ENCODE measurements at regions not wholly inside any gene's neighbourhood (a gene's known extent, or its start where the extent isn't known, plus 50 kb on each side); places are given as distances from the start of the nearest gene placed in this dataset.
A peak's percentile ranks its signal among the peaks of the same experiment; 100 is the strongest.
"Not testable (repeated sequence)": the region's sequence is repeated elsewhere in the genome, so short reads cannot be mapped to it uniquely, and the experiment has no call there.

DNA sequence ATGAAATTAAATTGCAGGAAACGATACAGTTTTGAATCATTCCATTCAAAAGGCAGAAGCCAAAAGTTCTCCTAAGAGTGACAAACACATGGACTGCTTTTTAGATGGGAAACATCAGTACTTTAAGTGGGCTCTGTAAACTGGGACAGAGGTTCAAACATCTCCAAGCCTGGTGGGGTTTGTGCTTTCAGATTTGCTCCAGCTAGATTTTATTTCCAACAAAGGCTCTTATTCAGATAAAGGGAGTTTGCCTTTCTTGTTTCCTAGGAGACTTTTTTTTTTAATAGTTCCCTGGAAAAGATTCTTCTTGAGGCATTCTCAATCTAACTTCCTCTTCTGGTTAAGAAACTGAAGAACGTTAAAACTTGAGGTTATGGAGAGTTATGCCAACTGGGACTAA lies 277.6 kb downstream of the TMEM38B start:
- DNase-seq (ENCODE audit: insufficient read length, low spot score) (no peak), FAIRE-seq (no peak)

DNA sequence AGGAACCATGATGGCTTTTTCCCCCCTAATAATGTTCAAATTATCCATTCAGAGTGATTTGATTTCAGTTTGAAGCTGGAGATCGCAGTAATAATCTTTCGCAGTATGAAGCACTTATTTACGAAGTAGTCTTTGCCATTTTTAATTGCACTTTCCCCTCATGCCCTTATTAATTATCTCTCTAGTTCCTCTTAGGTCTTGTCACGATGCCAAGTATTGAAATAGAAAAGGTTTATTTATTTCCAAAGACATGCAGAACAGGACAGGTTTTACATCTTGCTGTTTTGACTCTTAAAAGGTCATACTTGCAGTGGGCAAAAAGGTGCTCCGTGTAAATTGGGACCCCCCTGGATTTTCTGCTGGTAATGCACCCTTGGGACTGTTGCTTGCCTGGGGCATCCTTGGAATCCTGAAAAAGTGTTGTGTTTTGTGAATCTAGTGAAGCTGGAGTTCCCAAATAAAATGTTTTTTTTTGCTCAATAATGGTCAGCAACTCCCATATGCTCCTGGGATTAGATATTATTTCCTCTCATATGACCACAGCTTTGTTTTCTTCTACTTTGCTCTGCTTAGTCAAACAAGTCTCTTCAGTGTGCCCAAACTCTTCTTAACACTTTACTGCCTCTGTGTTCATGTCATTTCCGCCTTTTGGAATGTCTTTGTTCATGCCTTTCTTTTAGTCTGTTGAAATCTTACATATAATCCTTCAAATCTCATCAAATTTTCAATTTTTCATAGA lies 278.3 kb downstream of the TMEM38B start:
- no peak for FAIRE-seq
- DNase-seq (ENCODE audit: insufficient read length, low spot score) = no peak

DNA sequence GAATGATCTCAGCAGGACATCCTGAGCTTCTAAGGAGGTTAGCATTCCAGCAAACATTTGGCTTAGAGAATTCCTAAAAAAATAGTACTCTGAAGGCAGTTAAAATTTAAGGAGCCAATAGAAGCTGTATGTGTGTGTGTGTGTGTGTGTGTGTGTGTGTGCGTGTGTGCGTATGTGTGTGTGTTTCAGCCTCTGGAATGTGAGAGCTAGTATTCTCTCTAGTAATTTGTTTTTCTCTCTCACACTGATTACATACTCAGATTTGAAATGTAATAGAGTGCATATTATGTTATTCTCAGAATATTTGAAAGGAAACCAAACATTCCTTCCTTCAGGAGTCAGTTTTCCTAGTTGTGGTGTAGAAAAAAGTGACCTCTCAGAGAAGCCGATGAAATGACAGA lies 279.6 kb downstream of the TMEM38B start:
- DNase-seq (ENCODE audit: insufficient read length, low spot score) (no peak), FAIRE-seq (no peak)

DNA sequence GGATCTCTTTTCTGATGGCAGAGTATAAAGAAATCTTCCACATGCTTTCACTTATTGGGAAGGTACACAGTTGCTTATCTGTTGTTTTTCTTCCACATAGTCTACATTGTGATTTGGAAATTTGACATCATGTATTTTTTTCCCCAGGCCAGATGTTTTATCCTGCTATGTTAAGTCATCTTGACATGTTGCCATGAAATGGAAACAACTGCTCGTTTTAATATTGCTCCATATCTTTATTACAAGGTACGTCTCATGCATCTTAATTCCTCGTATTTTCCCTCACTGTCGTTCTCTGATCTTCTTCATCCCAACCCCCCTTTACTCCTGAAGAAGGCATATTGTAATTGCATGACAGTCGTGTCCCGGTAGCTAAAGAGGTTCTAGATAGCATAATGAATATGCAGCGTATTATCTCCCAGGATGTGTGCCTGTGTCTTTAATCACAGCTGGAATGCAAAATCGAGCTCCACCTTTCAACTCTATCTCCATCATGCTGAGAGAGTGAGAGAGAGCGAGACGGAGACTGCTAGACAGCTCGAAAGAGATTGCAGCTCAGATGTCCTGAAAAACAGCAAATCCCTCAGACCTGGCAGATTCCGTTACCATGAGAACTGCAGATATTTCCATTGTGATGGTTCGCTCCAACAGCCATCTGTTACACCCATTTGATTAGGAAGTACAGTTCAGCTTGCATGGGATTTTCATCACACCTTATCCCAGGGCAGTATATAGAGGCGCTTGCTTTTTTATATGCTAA lies 281.7 kb downstream of the TMEM38B start:
- FAIRE-seq (no peak), DNase-seq (ENCODE audit: insufficient read length, low spot score) (no peak)

DNA sequence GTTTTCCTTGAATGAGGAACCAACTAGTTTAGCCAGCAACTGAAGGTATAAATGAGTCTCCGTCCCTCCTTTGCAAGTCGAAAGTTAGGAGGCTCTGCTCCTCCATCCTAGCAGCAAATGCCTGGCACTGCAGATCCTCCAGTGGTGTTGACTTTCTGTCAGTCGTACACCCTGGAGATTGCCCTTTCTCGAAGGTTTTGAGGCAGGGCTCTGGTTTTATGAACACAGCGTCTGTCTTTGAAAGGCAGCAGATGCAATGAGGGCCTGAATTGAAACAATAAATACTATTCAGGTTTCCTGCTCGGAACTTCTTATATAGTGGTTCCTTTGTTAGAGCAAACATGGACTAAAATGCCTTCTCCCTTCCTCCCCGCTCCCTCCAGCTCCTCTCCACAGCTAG lies 284.0 kb downstream of the TMEM38B start:
- no peak for FAIRE-seq

DNA sequence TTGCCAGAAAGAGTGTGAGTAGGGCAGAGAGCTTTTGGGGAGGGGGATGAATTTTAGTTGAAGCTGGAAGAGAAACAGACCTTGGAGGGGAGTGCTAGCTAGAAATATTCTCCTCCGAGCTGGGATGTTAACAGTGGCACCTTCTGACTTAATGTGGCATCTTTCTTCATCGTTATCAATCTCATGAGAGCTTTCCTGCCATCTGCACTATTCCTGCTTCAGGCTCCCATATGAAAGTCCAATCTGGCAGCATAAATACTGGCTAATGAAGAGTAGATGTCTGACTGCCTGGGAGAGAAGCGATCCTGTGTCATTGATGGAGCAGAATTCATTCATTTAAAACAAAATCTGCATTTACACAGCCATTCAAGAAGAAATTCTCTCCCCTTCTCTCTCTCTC lies 284.5 kb downstream of the TMEM38B start:
- FAIRE-seq (no peak), DNase-seq (ENCODE audit: insufficient read length, low spot score) (no peak)

More for the DNA sequence above, 284.0 kb downstream of the TMEM38B start:
- no peak for DNase-seq (ENCODE audit: insufficient read length, low spot score)

DNA sequence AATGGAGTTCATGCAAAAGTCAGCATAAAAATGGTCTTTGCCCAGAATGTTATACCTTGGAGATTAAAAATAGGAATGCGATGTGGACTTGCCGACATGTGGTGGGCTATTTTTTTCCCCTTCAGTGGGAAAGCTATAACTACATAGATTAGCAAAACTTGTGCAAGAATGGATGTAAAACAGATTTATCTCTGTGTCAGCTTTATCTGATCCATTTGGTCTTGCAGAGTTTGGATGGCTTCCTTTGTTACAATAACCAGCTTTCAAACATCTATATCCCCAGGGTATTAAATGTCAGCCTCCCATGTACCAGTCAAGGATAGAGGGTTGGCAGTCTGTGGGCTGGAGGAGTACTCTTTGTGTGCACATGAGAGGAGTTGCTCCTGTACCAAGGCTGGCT lies 284.9 kb downstream of the TMEM38B start:
- DNase-seq (ENCODE audit: insufficient read length, low spot score) (no peak), FAIRE-seq (no peak)

DNA sequence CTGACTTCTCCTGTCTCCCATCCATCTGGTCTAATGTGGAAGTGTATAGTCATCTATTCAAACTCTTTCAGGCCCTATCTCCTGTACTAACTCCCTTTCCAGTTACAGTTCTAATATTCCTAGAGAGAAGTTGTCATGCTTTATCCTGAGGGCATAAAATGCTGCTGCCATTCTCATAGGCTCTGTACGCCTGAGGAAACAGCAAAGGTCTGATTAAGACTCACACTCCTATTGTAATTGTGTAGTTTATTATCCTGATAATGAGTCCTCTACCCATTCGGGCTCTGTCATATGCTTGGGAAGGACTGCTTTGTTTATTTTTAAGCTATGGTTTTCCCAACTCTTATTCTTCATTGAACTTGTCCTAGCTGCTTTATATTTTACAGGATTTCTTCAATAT lies 290.4 kb downstream of the TMEM38B start:
- FAIRE-seq (no peak), DNase-seq (ENCODE audit: insufficient read length, low spot score) (no peak)

DNA sequence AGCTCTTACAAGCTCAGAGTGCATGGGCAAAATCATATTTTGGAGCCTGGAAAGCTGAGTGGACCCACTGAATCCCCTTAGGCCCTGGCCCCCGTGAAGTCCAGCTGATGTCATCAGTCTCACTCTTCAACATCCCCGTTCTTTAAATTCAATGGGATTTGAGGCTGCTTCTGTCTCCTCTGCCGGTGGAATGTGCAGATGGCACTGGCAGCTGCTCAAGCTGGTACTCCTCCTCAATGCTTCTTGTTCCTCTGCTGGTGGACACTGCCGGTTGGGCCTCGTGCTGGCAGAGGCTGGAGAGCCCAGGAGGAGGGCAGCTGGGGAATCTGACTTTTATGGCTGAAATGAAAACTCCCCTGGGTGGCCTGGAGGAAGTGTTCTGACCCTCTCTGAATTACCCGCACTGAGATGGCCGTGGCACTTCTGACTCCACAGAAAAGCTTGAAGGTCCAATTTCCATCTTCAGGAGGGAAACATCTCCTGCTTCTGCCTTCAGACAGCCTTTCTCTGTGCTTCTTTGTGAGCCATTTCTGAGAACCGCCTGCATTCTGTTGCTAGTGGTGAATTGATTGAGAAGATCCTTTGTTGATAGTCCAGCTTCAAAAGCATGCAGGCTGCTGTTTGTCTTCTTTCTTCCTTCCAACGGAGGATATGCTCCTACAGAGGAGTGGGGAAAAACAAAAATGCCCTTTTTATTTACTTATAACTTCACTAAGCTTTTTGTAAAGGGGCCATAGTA lies 298.9 kb downstream of the TMEM38B start:
- DNase-seq (ENCODE audit: insufficient read length, low spot score) (no peak), FAIRE-seq (no peak)

DNA sequence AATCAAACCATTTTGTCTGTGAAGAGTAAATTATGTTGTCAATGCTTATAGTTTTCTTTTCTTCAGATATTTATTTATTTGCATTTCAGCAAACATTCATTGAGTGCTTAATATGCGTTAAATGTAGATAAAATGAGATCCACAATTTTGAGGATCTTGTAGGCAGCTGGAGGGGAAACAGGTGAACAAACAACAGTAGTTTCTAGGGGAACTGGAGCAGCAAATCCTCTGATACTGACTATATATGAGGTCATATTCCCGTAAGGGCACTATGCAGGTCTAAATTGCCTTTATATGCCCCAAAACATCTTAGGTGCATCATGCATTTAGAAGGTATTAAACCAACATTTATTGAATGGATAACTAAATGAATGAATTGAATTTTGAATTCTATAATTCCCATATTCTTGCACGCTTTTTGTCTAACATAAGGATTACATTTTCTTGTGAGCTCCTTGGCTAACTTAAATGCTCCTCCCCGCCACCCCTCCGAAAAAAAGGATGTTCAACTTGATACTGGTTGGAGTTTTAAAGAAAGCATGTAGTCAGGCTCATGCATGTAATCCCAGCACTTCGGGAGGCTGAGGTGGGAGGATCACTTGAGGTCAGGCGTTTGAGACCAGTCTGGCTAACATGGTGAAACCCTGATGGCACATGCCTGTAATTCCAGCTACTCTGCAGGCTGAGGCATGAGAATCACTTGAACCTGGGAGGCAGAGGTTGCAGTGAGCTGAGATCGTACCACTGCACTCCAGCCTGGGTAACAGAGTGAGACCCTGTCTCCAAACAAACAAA lies 299.8 kb downstream of the TMEM38B start:
- FAIRE-seq (no peak), DNase-seq (ENCODE audit: insufficient read length, low spot score) (no peak)

DNA sequence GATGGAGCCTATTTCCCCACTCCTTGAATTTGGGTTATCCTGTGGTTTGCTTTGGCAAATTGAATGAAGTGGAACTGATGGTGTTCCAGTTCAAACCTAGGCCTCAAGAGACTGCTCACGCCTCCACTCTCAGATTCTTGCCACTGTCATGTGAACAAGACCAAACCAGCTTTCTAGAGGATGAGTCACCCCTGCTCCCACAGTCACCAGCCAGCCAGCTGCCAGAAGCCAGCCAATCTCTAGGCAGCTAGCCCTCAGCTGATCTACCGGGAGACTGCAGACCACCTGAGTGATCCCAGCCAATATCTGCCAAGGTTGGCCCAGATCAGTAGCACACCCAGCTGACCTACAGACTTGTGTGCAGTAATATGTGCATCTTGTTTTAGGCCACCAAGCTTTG lies 300.6 kb downstream of the TMEM38B start:
- peak; percentile 6 for DNase-seq (ENCODE audit: insufficient read length, low spot score)
- no peak for FAIRE-seq

DNA sequence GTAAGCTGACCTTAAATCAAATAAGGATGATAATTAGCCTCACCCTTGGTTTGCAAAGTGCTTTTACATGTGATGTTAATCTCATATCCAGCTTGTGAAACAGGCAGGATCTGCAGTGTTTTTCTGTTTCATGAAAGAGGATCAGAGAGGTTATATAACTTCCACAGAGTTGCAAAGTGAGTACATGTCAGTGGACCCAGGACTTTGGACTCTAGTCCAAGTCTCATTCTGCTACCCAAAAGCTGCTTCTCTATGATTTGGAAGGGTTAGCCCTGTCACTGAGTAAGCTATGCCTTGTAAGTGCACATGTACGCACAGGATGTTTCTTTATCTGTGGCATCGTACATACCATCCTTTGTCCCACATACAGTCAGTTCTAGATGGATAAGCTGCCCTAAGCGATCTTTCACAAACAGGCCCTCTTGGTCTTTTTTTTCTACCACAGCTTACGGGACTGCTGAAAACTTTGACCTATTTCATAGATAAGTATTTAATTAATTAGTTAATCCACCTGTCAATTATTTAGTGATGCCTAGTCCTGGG lies 322.9 kb downstream of the TMEM38B start:
- FAIRE-seq (no peak), DNase-seq (ENCODE audit: insufficient read length, low spot score) (no peak)

DNA sequence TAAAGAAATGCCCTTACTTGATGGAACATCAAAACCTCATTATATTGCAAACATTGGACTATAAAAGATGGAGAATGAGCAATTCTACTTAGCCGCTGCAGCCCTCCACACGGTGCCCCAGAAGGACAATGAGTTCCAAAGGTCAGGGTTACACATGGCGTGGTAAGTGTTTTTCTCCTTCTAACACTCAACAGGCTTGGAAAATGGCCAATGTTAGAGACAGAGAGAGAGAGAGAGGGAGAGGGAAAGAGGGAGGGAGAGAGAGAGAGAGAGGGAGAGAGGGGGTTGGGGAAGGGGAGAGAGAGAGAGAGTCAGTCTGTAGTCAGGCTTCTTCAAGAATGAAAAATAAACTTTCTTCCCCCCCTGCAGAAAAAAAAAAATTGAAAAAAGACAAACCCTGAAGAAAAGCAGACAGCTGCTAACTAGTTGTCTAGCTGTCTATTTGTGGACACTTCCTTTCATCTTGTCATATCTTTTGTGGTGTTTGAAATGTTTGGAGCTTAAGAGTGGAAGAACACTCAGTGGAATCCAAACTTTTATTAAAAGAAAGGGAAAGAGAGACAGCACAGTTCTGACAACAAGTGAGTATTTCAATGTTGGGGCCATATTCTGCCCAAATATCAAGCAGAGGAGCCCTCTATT lies 324.8 kb downstream of the TMEM38B start:
- DNase-seq (ENCODE audit: insufficient read length, low spot score) (no peak), FAIRE-seq (no peak)

DNA sequence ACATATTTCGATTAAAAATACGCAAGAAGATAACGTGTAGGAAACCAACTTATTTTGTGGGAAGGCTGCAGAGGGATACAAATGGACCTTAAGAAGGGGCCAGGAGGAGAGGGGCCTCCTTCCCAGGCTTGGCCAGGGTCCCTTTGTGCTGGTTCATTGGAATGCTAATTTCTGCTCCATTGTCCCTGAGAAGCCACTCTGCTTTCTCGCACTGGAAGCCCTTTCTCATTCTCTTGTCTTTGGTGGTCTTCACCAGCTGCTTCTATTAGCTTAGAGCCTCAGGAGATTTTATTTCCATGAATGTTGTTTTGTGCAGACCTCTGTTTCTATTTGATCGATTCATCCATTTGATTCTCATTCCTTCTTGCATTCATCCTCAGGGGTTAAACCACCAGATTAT lies 325.4 kb downstream of the TMEM38B start:
- DNase-seq (ENCODE audit: insufficient read length, low spot score) = no peak
- FAIRE-seq = no peak

DNA sequence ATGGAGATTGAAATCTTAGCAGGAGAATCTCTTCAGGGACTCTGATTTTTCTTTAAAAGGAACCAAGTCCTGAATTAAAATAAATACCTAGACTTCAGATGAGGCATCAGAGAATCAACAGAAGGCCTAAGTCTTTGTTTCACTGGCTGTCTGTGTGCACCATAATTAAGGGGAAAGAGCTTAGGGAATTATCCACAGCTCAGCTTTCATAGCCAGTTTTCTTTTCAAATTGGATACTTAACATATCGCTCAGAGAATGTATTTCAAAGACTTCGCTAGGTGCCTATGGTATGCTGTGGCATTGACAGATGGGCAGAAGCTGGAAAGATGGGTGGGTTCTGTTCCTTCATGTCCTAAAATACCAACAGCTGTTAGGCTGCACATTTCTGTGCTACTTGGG lies 325.8 kb downstream of the TMEM38B start:
- no peak for DNase-seq (ENCODE audit: insufficient read length, low spot score)
- no peak for FAIRE-seq

DNA sequence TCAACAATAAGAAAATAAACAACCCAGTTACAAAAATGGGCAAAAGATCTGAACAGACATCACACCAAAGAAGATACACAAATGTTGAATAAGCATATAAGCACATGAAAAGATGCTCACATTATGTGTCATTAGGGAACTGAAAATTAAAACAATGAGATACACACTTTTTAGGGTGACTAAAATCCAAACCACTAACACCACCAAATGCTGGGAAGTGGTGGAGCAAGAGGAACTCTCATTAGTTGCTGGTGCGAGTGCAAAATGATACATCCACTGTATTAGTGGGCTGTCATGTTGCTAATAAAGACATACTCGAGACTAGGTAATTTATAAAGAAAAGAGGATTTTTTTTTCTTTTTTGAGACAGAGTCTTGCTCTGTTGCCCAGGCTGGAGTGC lies 329.1 kb downstream of the TMEM38B start:
- FAIRE-seq (no peak), DNase-seq (ENCODE audit: insufficient read length, low spot score) (no peak)

DNA sequence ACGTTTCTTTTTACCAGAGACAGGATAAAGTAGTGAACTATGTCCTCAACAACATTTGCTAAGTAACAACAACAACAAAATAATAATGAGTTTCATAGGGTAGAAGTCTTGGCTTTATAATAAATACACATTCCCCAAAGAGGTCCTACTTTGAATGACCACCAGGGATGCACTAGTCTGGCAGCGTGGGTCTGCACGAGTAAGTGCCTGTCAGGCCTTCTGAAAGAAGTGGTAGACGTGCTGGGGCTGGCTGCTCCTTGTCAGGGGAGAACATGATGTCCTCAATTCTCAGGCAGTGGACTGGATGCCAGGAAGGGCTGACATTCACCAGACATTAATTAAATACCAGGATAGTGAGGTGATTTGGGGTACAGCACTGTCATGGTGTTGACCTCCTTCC lies 331.1 kb downstream of the TMEM38B start:
- DNase-seq (ENCODE audit: insufficient read length, low spot score) (no peak), FAIRE-seq (no peak)

DNA sequence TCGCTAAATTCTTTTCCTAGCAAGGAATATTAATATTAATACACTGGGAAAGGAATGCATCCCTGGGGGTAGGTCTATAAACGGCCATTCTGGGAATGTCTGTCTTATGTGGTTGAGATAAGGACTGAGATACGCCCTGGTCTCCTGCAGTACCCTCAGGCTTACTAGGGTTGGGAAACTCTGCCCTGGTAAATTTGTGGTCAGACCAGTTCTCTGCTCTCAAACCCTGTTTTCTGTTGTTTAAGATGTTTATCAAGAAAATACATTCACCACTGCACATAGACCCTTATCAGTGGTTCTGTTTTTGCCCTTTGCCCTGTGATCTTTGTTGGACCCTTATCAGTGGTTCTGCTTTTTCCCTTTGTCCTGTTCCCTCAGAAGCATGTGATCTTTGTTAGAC lies 335.8 kb downstream of the TMEM38B start:
- DNase-seq (ENCODE audit: insufficient read length, low spot score); FAIRE-seq: not testable (repeated sequence)

DNA sequence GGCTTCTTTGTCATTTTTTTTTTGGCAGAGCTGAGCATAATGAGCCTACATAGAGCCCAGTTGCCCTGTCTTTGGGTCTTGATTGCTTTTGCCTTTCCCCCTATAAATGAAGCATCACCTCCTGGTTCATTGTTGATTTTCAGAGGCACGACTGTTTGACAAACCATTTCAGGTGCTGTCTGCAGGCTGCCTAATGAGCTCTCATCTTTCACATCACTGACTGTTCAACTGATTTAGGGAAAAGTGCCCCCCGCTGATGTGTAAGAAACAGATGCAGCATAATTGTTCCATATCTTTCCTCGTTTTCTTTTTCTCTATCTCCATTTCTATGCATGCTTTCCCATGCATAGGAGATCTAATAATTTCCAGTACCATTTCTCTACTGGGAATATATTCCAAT lies 338.6 kb downstream of the TMEM38B start:
- DNase-seq (ENCODE audit: insufficient read length, low spot score) = no peak
- no peak for FAIRE-seq

DNA sequence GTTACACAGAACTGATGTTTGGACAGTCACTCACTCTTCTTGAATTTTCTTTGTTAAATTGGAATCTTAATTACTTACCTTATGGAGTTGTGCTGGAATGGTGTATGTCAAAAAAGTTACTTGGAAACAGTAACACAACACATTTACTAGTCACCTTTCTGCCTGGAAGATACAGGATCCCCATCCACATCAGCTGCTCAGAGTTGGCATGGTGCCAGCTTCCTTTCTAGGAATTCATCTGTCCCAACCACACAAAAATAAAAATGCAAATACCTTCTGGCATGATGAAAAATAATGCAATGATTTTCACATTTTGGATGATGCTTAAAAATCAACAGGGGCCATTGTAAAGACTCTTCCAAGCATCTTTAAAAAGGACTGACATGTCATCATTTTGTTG lies 341.5 kb downstream of the TMEM38B start:
- DNase-seq (ENCODE audit: insufficient read length, low spot score) = no peak
- no peak for FAIRE-seq
